ENCODE measurements at regions not wholly inside any gene's neighbourhood (a gene's known extent, or its start where the extent isn't known, plus 50 kb on each side); places are given as distances from the start of the nearest gene placed in this dataset.

GRCh38 chr18:8970843-8971242 is 131.7 kb upstream of the NDUFV2 start:
- TF ChIP-seq CTCF (IDR thresholded peaks at IDR 0.05) (no peak), POLR2A (IDR thresholded peaks at IDR 0.05) (no peak)

Data from prostate gland (tissue), 2 donors.